Osteoblast (primary cell): ENCODE measurements at regions not wholly inside any gene's neighbourhood (a gene's known extent, or its start where the extent isn't known, plus 50 kb on each side); places are given as distances from the start of the nearest gene placed in this dataset.

Source experiments
- DNase-seq: peaks from one replicate; pipeline ENCODE4 v3.0.0; 2011; ENCODE audit warnings: low spot score, mixed read lengths; ENCODE audit not compliant: insufficient read length; ENCODE audit errors: missing footprints
- H2AFZ ChIP-seq: 2 replicates; pipeline ENCODE4 v1.6.0; 2011; ENCODE audit warnings: mild to moderate bottlenecking, low read length
- H3K27ac ChIP-seq: 2 replicates; pipeline ENCODE4 v1.5.1; 2011; ENCODE audit warnings: mild to moderate bottlenecking, low read depth, low read length, moderate library complexity
- H3K27me3 ChIP-seq: 2 replicates; pipeline ENCODE4 v1.6.0; 2012; ENCODE audit warnings: mild to moderate bottlenecking, control low read depth, inconsistent platforms, low read length, moderate library complexity; ENCODE audit not compliant: insufficient read depth
- H3K36me3 ChIP-seq: 2 replicates; pipeline ENCODE4 v1.5.1; 2011; ENCODE audit warnings: mild to moderate bottlenecking, low read length, control low read depth, moderate library complexity; ENCODE audit not compliant: insufficient read depth
- H3K4me1 ChIP-seq: 2 replicates; pipeline ENCODE4 v1.5.1; 2011; ENCODE audit warnings: mild to moderate bottlenecking, low read length, control low read depth, moderate library complexity; ENCODE audit not compliant: insufficient read depth
- H3K4me2 ChIP-seq: 2 replicates; pipeline ENCODE4 v1.6.0; 2011; ENCODE audit warnings: mild to moderate bottlenecking, low read length; ENCODE audit not compliant: insufficient read depth
- H3K4me3 ChIP-seq: fragments of 200-600 bp; sonication (generic); 3 replicates; pipeline ENCODE4 v1.5.1; 2012; ENCODE audit warnings: mild to moderate bottlenecking, low read length, inconsistent platforms; ENCODE audit not compliant: insufficient read depth
- H3K79me2 ChIP-seq: 2 replicates; pipeline ENCODE4 v1.6.0; 2012; ENCODE audit warnings: mild to moderate bottlenecking, low read length, control low read depth, inconsistent platforms; ENCODE audit not compliant: insufficient read depth
- H3K9me3 ChIP-seq: 2 replicates; pipeline ENCODE4 v1.5.1; 2011; ENCODE audit warnings: low read depth, low read length, control low read depth
- H4K20me1 ChIP-seq: 2 replicates; pipeline ENCODE4 v1.6.0; 2012; ENCODE audit warnings: mild to moderate bottlenecking, low read length, control low read depth; ENCODE audit not compliant: insufficient read depth
- CTCF ChIP-seq: IDR thresholded peaks from 2 replicates; pipeline ENCODE4 v1.5.1; 2011; ENCODE audit warnings: mild to moderate bottlenecking, low read depth, low read length, moderate library complexity; ENCODE audit errors: extremely low read depth

- Histone ChIP-seq H3K27ac (no peak overlapping the region), H3K9me3 (no peaks in the 10 kb centered on the region), H3K79me2 (no peaks in the 10 kb centered on the region), H3K36me3 (no peaks in the 10 kb centered on the region), H3K4me3 (no peak overlapping the region), H4K20me1 (no peaks in the 10 kb centered on the region), H3K27me3 (no peaks in the 10 kb centered on the region), H3K4me1 (no peaks in the 10 kb centered on the region), H3K4me2 (no peak overlapping the region), H2AFZ (no peak overlapping the region)
- no peak for TF ChIP-seq CTCF
- no peak for DNase-seq
Measured at GRCh38 chr4:12409507-12410190, 981.0 kb upstream of the HS3ST1 start.

GRCh38 chr4:12408364-12408763 lies 979.7 kb upstream of the HS3ST1 start:
- no peak for DNase-seq
- TF ChIP-seq CTCF, result no peak
- Histone ChIP-seq H3K9me3 (no peaks in the 10 kb centered on the region), H2AFZ (no peak overlapping the region), H3K4me1 (no peaks in the 10 kb centered on the region), H3K4me2 (no peak overlapping the region), H3K79me2 (no peaks in the 10 kb centered on the region), H3K27ac (no peak overlapping the region), H3K4me3 (no peak overlapping the region), H3K27me3 (no peaks in the 10 kb centered on the region), H4K20me1 (no peaks in the 10 kb centered on the region), H3K36me3 (no peaks in the 10 kb centered on the region)

GRCh38 chr4:12403175-12403574 lies 974.5 kb upstream of the HS3ST1 start:
- TF ChIP-seq CTCF, result no peak
- no peaks in the 10 kb centered on the region for H4K20me1 ChIP-seq
- no peaks in the 10 kb centered on the region for H3K79me2 ChIP-seq
- H3K9me3 ChIP-seq, result no peaks in the 10 kb centered on the region
- no peaks in the 10 kb centered on the region for H3K36me3 ChIP-seq
- no peak overlapping the region for H3K27ac ChIP-seq
- H2AFZ ChIP-seq, result no peak overlapping the region
- no peak overlapping the region for H3K4me2 ChIP-seq
- H3K27me3 ChIP-seq, result no peaks in the 10 kb centered on the region
- no peaks in the 10 kb centered on the region for H3K4me1 ChIP-seq
- no peak for DNase-seq
- H3K4me3 ChIP-seq, result no peak overlapping the region

- H4K20me1 ChIP-seq, result no peaks in the 10 kb centered on the region
- no peaks in the 10 kb centered on the region for H3K27me3 ChIP-seq
- no peaks in the 10 kb centered on the region for H3K4me1 ChIP-seq
- no peak overlapping the region for H2AFZ ChIP-seq
- no peak for TF ChIP-seq CTCF
- no peaks in the 10 kb centered on the region for H3K9me3 ChIP-seq
- DNase-seq, result peak; percentile 49
- H3K27ac ChIP-seq, result no peak overlapping the region
- no peak overlapping the region for H3K4me2 ChIP-seq
- no peak overlapping the region for H3K4me3 ChIP-seq
- no peaks in the 10 kb centered on the region for H3K79me2 ChIP-seq
- H3K36me3 ChIP-seq, result no peaks in the 10 kb centered on the region
Measured at GRCh38 chr4:12399781-12400180, 971.1 kb upstream of the HS3ST1 start.
